Germinal center (tissue), 1 donor: ENCODE measurements at regions not wholly inside any gene's neighbourhood (a gene's known extent, or its start where the extent isn't known, plus 50 kb on each side); places are given as distances from the start of the nearest gene placed in this dataset.

Experiments used
- DNase-seq: peaks from one replicate; pipeline ENCODE4 v3.0.0; 2012; ENCODE audit warnings: mixed read lengths, low spot score

DNA sequence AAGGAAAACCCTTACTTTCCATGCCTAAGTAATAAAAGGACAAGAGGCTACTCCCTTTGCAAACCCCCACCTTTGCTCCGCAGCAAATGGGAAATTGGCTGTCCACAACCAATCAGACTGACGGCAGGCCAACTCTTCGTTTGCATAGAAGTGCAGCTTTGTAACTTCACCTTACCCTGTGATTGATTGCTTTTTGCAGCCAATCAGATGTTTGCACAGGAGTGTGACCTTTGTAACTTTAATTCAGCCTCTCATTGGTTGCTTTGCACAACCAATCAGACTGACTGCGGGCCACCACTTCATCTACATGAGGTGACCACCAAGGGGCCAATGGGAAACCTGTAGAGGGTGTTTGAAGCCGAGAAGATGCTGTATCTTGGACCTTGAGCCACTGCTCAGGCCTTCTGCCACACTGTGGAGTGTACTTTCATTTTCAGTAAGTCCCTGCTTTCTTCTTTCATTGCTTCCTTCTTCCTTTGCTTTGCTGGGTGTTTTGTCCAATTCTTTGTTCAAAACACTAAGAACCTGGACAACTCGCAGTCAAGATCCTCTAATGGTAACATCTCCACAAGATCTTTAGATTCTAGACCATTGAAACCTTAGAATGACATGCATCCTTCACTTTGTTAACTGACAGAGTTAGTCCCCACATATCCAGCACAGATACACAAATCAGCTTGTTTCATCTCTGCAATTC lies 51.3 kb upstream of the FREM1 start:
- DNase-seq, result no peak

DNA sequence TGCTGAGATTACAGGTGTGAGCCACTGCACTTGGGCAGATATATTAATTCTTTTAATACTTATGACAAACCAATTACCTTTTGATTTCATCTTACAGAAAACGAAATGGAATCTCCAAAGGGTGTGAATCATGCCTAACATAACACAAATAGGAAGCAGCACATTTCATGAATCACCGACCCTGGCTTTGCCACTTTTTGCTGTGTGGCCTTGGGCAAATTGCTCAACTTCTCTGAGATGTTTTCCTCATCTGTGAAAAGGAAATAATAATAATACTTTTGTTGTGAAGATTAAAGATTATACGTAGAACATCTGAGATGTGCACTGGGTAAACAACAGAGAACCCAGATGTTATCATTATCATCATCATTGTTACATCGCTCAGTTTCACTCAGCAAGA lies 50.7 kb upstream of the FREM1 start:
- no peak for DNase-seq
